IPS-20b (cell line): ENCODE measurements at regions not wholly inside any gene's neighbourhood (a gene's known extent, or its start where the extent isn't known, plus 50 kb on each side); places are given as distances from the start of the nearest gene placed in this dataset.

Source experiments
- H3K27ac ChIP-seq: one replicate; pipeline ENCODE4 v1.5.1; 2013; ENCODE audit warnings: low read length
- H3K27me3 ChIP-seq: 2 replicates; pipeline ENCODE4 v1.6.1; 2013; ENCODE audit warnings: mild to moderate bottlenecking, low read length, inconsistent platforms; ENCODE audit not compliant: insufficient read depth
- H3K36me3 ChIP-seq: 2 replicates; pipeline ENCODE4 v1.6.1; 2013; ENCODE audit warnings: low read depth, mild to moderate bottlenecking, inconsistent platforms, low read length, moderate library complexity; ENCODE audit not compliant: insufficient read depth
- H3K4me1 ChIP-seq: 2 replicates; pipeline ENCODE4 v1.6.1; 2013; ENCODE audit warnings: mild to moderate bottlenecking, control low read depth, inconsistent platforms, low read length, moderate library complexity; ENCODE audit not compliant: insufficient read depth
- H3K4me3 ChIP-seq: 2 replicates; pipeline ENCODE4 v1.5.1; 2013; ENCODE audit warnings: mild to moderate bottlenecking, low read length, inconsistent platforms
- H3K9ac ChIP-seq: 2 replicates; pipeline ENCODE4 v1.6.1; 2013; ENCODE audit warnings: low read depth, mild to moderate bottlenecking, inconsistent platforms, low read length, moderate library complexity
- H3K9me3 ChIP-seq: 2 replicates; pipeline ENCODE4 v1.6.1; 2013; ENCODE audit warnings: mild to moderate bottlenecking, low read depth, low read length, inconsistent platforms; ENCODE audit not compliant: insufficient read depth

DNA sequence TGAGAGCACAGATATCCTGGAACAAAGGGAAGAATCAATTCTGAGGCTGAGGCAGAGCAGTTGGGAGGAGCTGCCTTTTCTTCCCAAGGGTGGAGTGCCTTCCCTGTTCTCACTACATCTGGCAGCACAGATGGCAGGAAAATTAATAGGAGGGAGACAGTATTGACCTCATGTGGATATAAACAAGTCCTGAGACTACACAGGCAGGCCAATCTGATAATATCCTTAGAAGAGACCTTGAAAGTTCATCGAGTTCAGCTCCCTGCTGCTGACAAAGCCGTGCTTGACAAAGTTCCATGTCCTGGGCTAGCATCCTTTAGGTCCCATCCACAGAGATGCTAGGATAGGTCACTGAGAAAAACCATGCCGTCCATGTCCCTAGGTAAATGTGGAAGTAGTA is 1451.5 kb downstream of the EFNB2 start:
- Histone ChIP-seq H3K27ac (no peak overlapping the region), H3K4me3 (no peak overlapping the region), H3K36me3 (no peaks in the 10 kb centered on the region), H3K27me3 (no peaks in the 10 kb centered on the region), H3K4me1 (peaks cover 6% of the 10 kb centered on the region), H3K9me3 (no peaks in the 10 kb centered on the region), H3K9ac (no peak overlapping the region)

DNA sequence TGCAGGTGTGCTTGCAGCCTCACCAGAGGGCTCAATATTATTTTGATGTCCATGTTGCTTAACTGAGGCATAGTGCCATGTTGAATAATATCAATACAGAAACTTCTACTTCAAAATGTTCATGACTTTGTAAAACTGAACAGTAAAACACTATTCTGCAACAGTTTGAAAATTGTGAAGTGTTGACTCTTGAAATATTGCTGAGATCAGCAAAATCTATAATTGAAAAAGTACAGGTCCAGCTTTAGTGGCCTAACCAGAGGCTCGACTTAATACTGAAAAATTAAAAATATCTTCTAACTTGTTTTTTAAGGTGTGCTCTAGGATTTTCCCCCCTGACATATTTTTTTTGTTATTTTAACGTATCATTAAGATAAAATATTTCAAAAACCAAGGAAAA is 1460.7 kb downstream of the EFNB2 start:
- Histone ChIP-seq H3K36me3 (no peaks in the 10 kb centered on the region), H3K9ac (no peak overlapping the region), H3K27me3 (no peaks in the 10 kb centered on the region), H3K4me3 (no peak overlapping the region), H3K4me1 (no peaks in the 10 kb centered on the region), H3K27ac (no peak overlapping the region), H3K9me3 (no peaks in the 10 kb centered on the region)

DNA sequence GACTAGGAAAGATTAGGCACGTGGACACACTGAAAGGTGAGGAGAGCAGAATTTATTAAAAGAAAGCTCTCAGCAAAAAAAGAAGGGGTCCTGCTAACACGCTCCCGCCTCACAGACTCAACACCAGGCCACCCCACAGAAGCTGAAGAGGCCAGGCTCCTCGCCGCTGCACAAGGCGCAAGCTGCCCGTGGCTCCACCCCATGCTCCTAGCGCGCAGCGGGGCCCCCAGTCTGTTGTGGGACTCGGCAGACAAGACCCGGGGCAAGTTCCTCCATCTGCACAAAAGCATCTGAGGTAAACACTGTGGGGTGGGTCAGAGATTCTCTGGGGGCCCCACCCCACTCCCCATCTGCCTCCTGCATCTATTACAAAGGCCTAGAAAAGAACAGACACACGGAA is 1462.4 kb downstream of the EFNB2 start:
- Histone ChIP-seq H3K4me1 (no peaks in the 10 kb centered on the region), H3K9ac (no peak overlapping the region), H3K36me3 (no peaks in the 10 kb centered on the region), H3K4me3 (no peak overlapping the region), H3K9me3 (no peaks in the 10 kb centered on the region), H3K27ac (no peak overlapping the region), H3K27me3 (no peaks in the 10 kb centered on the region)

DNA sequence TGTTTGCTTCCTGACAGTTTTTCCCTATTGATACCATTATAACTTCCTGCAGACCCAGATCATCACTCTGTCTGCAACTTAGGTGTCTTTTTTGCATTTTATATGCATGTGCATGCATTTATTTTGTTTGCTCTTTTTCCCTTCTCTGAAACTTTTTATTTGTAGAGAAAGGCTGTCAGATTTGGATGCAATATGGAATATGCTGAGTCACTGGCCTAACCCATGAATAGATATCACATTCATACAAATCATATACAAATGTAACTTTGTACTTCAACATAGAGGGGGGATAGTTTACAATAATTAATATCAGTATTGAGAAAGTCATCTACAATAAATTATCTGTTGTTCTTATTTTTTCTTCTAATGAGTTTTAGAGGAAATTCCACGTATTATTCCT is 1465.0 kb downstream of the EFNB2 start:
- H3K27me3 ChIP-seq = no peaks in the 10 kb centered on the region
- H3K36me3 ChIP-seq = no peaks in the 10 kb centered on the region
- H3K4me3 ChIP-seq = no peak overlapping the region
- no peak overlapping the region for H3K9ac ChIP-seq
- no peaks in the 10 kb centered on the region for H3K9me3 ChIP-seq
- H3K27ac ChIP-seq = no peak overlapping the region
- no peaks in the 10 kb centered on the region for H3K4me1 ChIP-seq

DNA sequence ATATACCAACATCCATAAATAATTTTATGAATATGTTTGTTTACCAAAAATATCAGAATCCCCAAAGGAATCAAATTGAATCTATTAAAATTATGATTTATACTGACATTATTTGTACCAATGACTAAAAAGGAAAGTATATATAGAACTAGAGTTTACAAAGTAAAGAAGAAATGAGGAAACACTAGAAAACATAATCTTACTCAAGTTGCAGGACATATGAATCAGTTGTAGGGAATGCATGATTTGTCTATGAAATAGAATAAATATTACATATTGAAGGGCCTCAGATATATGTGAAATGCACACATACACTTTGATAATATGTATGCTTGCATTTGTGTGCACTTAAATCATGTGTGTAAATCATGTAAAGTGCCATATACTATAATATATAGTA is 1466.4 kb downstream of the EFNB2 start:
- no peaks in the 10 kb centered on the region for H3K27me3 ChIP-seq
- no peak overlapping the region for H3K4me3 ChIP-seq
- H3K36me3 ChIP-seq = no peaks in the 10 kb centered on the region
- H3K9me3 ChIP-seq = no peaks in the 10 kb centered on the region
- H3K27ac ChIP-seq = no peak overlapping the region
- no peak overlapping the region for H3K9ac ChIP-seq
- H3K4me1 ChIP-seq = no peaks in the 10 kb centered on the region

DNA sequence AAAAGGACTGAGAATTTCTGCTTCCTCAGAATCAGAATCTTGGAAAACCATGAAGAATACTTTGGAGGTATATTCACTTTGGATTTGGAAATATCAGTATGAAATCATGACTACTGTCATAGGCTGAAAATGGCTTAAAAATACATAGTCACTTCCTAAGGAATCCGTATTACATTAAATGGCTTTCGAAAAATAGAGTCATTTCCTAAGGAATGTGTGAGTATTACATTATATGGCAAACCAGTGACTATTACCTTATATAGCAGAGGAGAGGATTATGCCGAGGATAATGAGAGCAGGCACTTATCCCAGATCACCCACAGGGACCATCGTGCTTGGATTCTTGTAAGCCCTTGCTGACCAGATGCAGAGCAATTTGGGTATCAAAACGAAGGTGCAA is 1471.8 kb downstream of the EFNB2 start:
- H3K9ac ChIP-seq = no peak overlapping the region
- no peaks in the 10 kb centered on the region for H3K27me3 ChIP-seq
- no peaks in the 10 kb centered on the region for H3K4me1 ChIP-seq
- no peaks in the 10 kb centered on the region for H3K9me3 ChIP-seq
- no peak overlapping the region for H3K27ac ChIP-seq
- H3K36me3 ChIP-seq = no peaks in the 10 kb centered on the region
- H3K4me3 ChIP-seq = no peak overlapping the region

DNA sequence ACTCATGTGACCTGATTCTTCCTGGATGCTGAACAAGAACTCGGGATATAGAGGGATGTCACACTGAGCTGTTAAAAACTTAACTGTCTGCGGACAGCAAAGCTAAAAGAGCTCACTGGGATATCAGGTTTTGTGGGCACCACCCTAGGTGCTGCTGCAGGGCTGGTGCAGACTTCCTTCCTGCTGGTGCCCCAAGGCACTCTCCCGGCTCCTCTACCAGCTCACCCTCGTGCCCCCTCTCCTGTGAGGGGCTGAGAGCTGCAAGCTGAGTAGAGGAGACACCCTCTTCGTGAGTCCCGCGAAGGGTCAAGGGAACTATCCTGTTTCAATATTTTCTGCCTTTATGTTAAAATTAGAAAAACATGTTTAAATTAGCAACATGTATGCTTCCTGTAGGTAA is 1475.7 kb downstream of the EFNB2 start:
- Histone ChIP-seq H3K4me3 (no peak overlapping the region), H3K27ac (no peak overlapping the region), H3K27me3 (no peaks in the 10 kb centered on the region), H3K4me1 (no peaks in the 10 kb centered on the region), H3K9me3 (no peaks in the 10 kb centered on the region), H3K9ac (no peak overlapping the region), H3K36me3 (no peaks in the 10 kb centered on the region)

DNA sequence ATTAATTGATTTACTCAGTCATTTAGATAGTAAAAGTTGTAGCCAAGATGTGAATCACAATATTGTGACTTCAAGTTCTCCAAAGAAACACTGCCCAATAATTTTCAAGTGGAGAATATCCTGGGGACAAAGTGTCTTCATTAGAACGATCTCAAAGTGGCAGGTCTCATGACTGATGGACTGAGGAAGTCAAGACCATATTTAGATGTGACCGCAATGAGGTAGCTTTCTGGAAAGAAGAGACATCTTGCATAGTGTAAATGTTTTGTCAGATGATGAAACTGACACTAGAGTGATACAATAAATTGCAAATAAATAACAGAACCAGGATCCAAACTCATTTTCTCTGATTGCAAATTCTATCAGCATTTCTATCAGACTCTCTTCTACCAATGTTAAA is 1476.9 kb downstream of the EFNB2 start:
- H3K27me3 ChIP-seq = no peaks in the 10 kb centered on the region
- H3K4me1 ChIP-seq = no peaks in the 10 kb centered on the region
- H3K4me3 ChIP-seq = no peak overlapping the region
- H3K36me3 ChIP-seq = no peaks in the 10 kb centered on the region
- no peak overlapping the region for H3K9ac ChIP-seq
- H3K27ac ChIP-seq = no peak overlapping the region
- no peaks in the 10 kb centered on the region for H3K9me3 ChIP-seq

DNA sequence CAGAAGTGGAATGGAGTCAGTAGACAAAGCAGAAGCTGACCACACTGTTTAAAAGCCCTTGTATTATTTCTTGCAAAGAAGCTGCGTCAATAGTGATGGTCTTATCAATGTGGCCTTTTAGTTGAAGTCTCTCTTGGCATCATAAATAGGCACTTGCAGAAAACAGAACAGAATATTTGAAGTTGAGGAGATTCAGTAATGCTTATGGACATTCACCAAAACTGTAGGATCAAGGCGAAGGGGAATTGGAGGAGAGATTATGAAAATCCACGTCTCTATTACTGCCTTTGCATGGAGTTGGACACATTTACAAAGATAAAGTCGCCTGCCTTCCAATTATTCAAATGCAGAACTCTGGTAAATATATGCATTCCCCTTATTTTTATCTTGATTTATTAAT is 1482.8 kb downstream of the EFNB2 start:
- Histone ChIP-seq H3K36me3 (no peaks in the 10 kb centered on the region), H3K9me3 (no peaks in the 10 kb centered on the region), H3K27me3 (no peaks in the 10 kb centered on the region), H3K4me3 (no peak overlapping the region), H3K27ac (no peak overlapping the region), H3K4me1 (no peaks in the 10 kb centered on the region), H3K9ac (no peak overlapping the region)

DNA sequence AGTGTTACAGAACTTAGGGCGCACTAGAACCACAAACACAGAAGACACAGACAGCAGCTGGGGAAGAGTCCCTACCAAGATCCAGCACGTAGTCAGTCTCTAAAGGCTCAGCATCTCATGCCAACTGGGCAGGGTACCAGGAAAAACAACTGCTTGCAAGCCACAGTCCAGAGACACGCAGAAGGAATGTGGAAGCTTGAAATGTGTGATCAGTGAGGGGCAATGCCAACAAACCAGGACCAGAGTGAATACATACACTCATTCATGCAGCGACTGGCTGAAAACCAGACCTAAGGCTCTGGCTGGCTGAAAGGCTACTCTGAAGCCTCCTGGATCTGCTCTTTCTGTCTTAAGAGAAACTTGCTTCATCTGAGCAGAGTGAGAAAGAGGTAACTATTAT is 1484.8 kb downstream of the EFNB2 start:
- Histone ChIP-seq H3K27ac (no peak overlapping the region), H3K27me3 (no peaks in the 10 kb centered on the region), H3K9ac (no peak overlapping the region), H3K9me3 (no peaks in the 10 kb centered on the region), H3K36me3 (no peaks in the 10 kb centered on the region), H3K4me3 (no peak overlapping the region), H3K4me1 (no peaks in the 10 kb centered on the region)

DNA sequence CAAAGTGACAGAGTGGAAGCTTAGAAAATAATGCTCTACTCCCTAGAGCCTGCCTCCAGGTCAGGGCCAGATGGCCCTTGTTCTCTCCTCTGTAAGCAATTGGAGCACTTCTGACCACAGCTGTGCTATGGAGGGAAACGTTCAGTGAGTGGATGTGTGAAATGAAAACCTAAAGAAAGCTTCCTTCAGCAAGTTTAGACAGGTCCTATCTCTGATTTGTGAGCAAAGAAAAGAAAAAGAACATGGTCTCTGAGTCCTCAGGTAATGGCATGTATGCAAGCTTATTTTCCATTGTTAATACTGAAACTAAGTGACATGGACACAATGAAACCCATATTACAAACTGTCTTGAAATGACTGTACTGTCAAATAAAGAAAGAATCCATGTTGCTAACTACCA is 1486.8 kb downstream of the EFNB2 start:
- no peak overlapping the region for H3K9ac ChIP-seq
- no peaks in the 10 kb centered on the region for H3K27me3 ChIP-seq
- no peaks in the 10 kb centered on the region for H3K9me3 ChIP-seq
- H3K27ac ChIP-seq = no peak overlapping the region
- no peaks in the 10 kb centered on the region for H3K4me1 ChIP-seq
- no peak overlapping the region for H3K4me3 ChIP-seq
- no peaks in the 10 kb centered on the region for H3K36me3 ChIP-seq

DNA sequence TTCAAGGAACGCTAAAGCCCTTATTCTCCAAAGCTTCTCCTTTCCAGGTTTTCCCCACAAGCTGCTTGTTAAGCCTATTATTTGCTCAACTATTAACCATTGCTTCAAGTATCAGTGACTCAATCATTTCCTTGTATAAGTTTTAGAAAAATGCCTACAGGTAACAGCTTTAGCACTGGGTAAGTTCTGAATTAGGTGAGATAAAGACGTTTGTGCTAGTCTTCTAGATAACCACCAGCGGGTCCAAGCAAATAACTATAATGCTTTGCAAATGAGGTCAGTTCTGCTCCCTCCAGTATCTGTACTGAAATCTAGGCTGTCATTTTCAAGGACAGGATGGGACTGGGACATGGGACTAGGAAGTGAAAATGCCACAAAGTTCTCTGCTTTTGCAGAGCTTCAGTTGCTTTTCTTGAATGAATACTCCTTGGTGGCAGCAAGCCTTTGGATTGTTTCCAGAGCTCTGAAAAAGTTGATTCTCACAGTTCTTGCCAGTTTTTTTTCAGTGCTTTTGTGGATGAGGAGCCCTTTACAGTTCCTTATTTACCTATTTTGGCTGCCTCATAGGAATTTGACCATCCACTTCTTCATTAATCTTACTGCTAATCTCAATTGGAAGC is 1487.7 kb downstream of the EFNB2 start:
- Histone ChIP-seq H3K27ac (no peak overlapping the region), H3K36me3 (no peaks in the 10 kb centered on the region), H3K9me3 (peaks cover 3% of the 10 kb centered on the region; the same call in 1 of the 2 replicates), H3K9ac (no peak overlapping the region), H3K4me1 (no peaks in the 10 kb centered on the region), H3K4me3 (no peak overlapping the region), H3K27me3 (no peaks in the 10 kb centered on the region)
